Large intestine (tissue), 3 donors: ENCODE measurements at regions not wholly inside any gene's neighbourhood (a gene's known extent, or its start where the extent isn't known, plus 50 kb on each side); places are given as distances from the start of the nearest gene placed in this dataset.
"Not testable (repeated sequence)": the region's sequence is repeated elsewhere in the genome, so short reads cannot be mapped to it uniquely, and the experiment has no call there.

Experiments
- DNase-seq, 2 donors: peaks; one replicate each; pipeline versions ENCODE4 v3.0.0 to v3.0.0-alpha.2; 2013
- H3K27ac ChIP-seq: one replicate; pipeline ENCODE4 v1.5.1; 2013; ENCODE audit warnings: low read length
- H3K27me3 ChIP-seq: 2 replicates; pipeline ENCODE4 v1.6.1; 2013; ENCODE audit warnings: low read length; ENCODE audit not compliant: control insufficient read depth, insufficient read depth
- H3K36me3 ChIP-seq: 2 replicates; pipeline ENCODE4 v1.6.1; 2013; ENCODE audit warnings: low read length; ENCODE audit not compliant: control insufficient read depth, insufficient read depth
- H3K4me1 ChIP-seq: one replicate; pipeline ENCODE4 v1.6.1; 2013; ENCODE audit warnings: low read length; ENCODE audit not compliant: control insufficient read depth, insufficient read depth
- H3K4me3 ChIP-seq: one replicate; pipeline ENCODE4 v1.5.1; 2013; ENCODE audit warnings: low read length
- H3K9me3 ChIP-seq: one replicate; pipeline ENCODE4 v1.6.1; 2013; ENCODE audit warnings: mild to moderate bottlenecking, low read depth, low read length, moderate library complexity; ENCODE audit not compliant: control insufficient read depth
- WGBS: methylation state at CpG from one replicate; pipeline ENCODE4 v1.1.5; 2013; ENCODE audit warnings: low lambda C conversion rate; ENCODE audit not compliant: insufficient coverage; 5-methylcytosine and 5-hydroxymethylcytosine counted together

GRCh38 chr18:15005313-15006130, 257.6 kb downstream of the ANKRD30B start:
- peaks cover 34% of the 10 kb centered on the region for H3K9me3 ChIP-seq
- H3K4me1 ChIP-seq, result no peaks in the 10 kb centered on the region
- no peaks in the 10 kb centered on the region for H3K27me3 ChIP-seq
- DNase-seq, result no peak
- H3K4me3 ChIP-seq, result no peak overlapping the region
- no peaks in the 10 kb centered on the region for H3K36me3 ChIP-seq
- no CpG with 5 or more reads among the region's 28 CpGs for WGBS
- H3K27ac ChIP-seq, result no peak overlapping the region

- not testable (repeated sequence) for H3K36me3 ChIP-seq, H3K27me3 ChIP-seq, H3K27ac ChIP-seq, DNase-seq, H3K4me1 ChIP-seq, H3K4me3 ChIP-seq
- H3K9me3 ChIP-seq, result peaks cover 30% of the 10 kb centered on the region
- WGBS, result no CpG with 5 or more reads among the region's 3 CpGs
These were observed 258.6 kb downstream of the ANKRD30B start for GRCh38 chr18:15006616-15007015.

- not testable (repeated sequence) for H3K4me1 ChIP-seq, H3K27me3 ChIP-seq, H3K36me3 ChIP-seq, H3K27ac ChIP-seq, H3K9me3 ChIP-seq, H3K4me3 ChIP-seq, DNase-seq
These were observed 278.1 kb downstream of the ANKRD30B start for GRCh38 chr18:15026041-15026440.

GRCh38 chr18:15028037-15028436, 280.1 kb downstream of the ANKRD30B start:
- no CpG with 5 or more reads among the region's 4 CpGs for WGBS
- not testable (repeated sequence) for H3K4me1 ChIP-seq, DNase-seq, H3K9me3 ChIP-seq, H3K27ac ChIP-seq, H3K36me3 ChIP-seq, H3K4me3 ChIP-seq, H3K27me3 ChIP-seq

DNA sequence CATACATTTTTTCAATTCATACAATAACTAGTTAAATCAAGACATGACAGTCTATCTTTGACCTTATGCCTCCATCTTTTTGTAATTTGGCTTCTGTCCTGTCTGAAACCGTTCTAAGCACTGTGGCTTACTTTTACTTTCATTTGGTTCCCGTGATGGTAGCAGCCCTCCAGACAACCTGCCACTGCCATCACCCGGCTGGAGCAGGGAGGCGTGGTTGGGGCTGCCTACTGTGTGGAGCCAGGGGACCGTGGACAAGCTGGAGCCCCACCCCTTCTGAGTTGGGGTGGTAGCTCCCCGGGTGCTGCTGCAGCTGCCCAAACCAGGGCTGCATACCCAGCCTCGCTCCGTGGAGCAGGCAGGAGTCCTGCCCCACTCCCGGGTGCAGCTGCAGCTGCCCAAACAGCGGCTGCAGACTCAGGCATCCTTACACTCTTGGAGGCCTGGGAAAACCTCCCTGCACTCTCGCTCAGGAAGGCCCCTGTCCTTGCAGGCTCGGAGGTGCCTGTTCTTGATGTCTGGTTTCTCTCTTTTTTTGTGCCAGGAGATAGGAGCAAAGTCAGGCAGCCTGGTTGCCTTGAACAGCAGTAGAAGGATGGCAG, 312.4 kb downstream of the ANKRD30B start:
- not testable (repeated sequence) for H3K9me3 ChIP-seq, DNase-seq, H3K36me3 ChIP-seq, H3K4me3 ChIP-seq, H3K27me3 ChIP-seq, H3K27ac ChIP-seq, H3K4me1 ChIP-seq
- no CpG with 5 or more reads among the region's 12 CpGs for WGBS

- H3K27me3 ChIP-seq, H3K36me3 ChIP-seq, H3K27ac ChIP-seq, H3K4me1 ChIP-seq, H3K4me3 ChIP-seq, DNase-seq, H3K9me3 ChIP-seq: not testable (repeated sequence)
- WGBS, result no CpG with 5 or more reads among the region's 9 CpGs
These were observed 313.4 kb downstream of the ANKRD30B start for GRCh38 chr18:15061289-15061896.

DNA sequence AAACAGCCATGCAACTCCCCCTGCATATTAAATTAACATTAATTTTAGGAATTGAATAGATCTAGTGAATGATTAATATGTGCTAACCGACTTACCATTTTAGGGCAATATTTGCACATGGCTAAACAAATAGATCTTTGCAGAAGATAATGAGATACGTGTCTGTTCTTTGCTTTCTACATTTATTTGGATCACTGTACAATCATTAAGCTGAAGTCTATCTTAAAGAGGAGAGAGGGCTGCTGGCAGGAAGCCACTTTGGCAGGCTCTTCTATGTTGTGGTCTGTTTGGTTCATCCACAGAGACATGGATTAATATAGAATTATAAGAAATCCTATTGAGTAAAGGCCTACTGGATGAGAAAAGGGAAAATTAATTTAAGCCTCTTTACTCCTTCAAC, 318.5 kb downstream of the ANKRD30B start:
- H3K4me1 ChIP-seq, DNase-seq, H3K9me3 ChIP-seq, H3K4me3 ChIP-seq, H3K27ac ChIP-seq, H3K27me3 ChIP-seq, H3K36me3 ChIP-seq: not testable (repeated sequence)
- 100% methylated on average over 1 of the region's 2 CpGs for WGBS

GRCh38 chr18:15071311-15071710, 323.3 kb downstream of the ANKRD30B start:
- not testable (repeated sequence) for DNase-seq, H3K4me1 ChIP-seq, H3K27ac ChIP-seq, H3K9me3 ChIP-seq, H3K4me3 ChIP-seq, H3K36me3 ChIP-seq, H3K27me3 ChIP-seq
- WGBS, result 86% methylated on average over 1 of the region's 2 CpGs
